Peyer's patch (tissue), 4 donors: ENCODE measurements at regions not wholly inside any gene's neighbourhood (a gene's known extent, or its start where the extent isn't known, plus 50 kb on each side); places are given as distances from the start of the nearest gene placed in this dataset.

Experiments used
- CTCF ChIP-seq, 6 experiments: fragments of 450-650 bp in 4 of 6; fragments of 200-600 bp in 2 of 6; sonication (generic) in 1 of 6; IDR thresholded peaks; one replicate each; pipeline ENCODE4 v1.5.1; 2017 to 2019; ENCODE audit warnings: antibody characterized with exemption in 6 of 6, mild to moderate bottlenecking in 3 of 6, moderate library complexity in 1 of 6
- POLR2A ChIP-seq, 2 donors: fragments of 450-650 bp; IDR thresholded peaks; one replicate each; pipeline ENCODE4 v1.5.1; 2017; ENCODE audit warnings: antibody characterized with exemption in 2 of 2, mild to moderate bottlenecking in 2 of 2, moderate library complexity in 2 of 2

- TF ChIP-seq CTCF (IDR thresholded peaks at IDR 0.05) (no peak), POLR2A (IDR thresholded peaks at IDR 0.05) (no peak)
These were observed 357.9 kb downstream of the BCL11B start for GRCh38 chr14:98913967-98914650.
